ENCODE measurements at regions not wholly inside any gene's neighbourhood (a gene's known extent, or its start where the extent isn't known, plus 50 kb on each side); places are given as distances from the start of the nearest gene placed in this dataset.

DNA sequence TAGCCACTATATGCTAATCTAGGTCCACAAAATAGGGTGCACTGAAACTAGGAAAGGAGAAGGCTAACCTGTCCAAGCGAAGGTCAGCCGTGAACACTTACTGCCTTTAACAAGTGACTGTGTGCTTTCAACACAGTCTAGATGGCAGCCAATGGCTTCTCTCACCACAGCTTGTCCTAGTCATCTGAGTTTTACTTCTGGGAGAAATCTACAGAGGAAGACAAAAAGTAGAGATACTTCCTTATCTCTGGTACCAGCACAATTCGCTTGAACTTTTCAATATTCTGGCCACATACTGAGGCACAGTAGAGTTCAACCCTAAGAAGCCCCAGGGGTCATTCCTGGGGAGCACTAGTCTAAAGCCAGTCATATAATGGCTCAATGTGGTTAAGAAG, 176.9 kb downstream of the BTG1 start:
- TF ChIP-seq POLR2AphosphoS5 (IDR thresholded peaks at IDR 0.05): no peak
- TF ChIP-seq, protein P1, sequence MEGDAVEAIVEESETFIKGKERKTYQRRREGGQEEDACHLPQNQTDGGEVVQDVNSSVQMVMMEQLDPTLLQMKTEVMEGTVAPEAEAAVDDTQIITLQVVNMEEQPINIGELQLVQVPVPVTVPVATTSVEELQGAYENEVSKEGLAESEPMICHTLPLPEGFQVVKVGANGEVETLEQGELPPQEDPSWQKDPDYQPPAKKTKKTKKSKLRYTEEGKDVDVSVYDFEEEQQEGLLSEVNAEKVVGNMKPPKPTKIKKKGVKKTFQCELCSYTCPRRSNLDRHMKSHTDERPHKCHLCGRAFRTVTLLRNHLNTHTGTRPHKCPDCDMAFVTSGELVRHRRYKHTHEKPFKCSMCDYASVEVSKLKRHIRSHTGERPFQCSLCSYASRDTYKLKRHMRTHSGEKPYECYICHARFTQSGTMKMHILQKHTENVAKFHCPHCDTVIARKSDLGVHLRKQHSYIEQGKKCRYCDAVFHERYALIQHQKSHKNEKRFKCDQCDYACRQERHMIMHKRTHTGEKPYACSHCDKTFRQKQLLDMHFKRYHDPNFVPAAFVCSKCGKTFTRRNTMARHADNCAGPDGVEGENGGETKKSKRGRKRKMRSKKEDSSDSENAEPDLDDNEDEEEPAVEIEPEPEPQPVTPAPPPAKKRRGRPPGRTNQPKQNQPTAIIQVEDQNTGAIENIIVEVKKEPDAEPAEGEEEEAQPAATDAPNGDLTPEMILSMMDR (IDR thresholded peaks at IDR 0.05): no peak
